ENCODE measurements at regions not wholly inside any gene's neighbourhood (a gene's known extent, or its start where the extent isn't known, plus 50 kb on each side); places are given as distances from the start of the nearest gene placed in this dataset.

DNA sequence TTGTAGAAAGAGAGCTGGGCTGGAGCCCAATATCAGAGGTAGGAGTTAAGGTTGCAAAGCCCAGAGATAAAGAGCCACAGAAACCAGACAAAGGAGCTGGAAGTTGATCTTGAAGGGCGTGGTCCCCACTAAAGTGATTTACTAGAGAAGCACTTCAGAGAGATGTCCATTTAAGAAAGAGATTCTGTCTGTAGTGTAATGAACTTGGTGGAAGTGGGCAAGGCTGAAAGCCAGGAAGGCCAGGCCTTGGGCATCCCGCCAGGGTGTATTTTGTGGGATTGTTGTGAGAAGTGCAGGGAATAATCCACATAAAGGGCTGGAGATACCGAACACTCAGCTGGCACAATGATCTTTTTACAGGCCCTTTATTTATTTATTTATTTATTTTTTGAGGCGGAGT, 1398.8 kb downstream of the TBC1D22A start:
- DNase-seq (no peak), ATAC-seq (no peak)
- Histone ChIP-seq H3K27me3 (no peaks in the 10 kb centered on the region), H3K36me3 (no peaks in the 10 kb centered on the region), H3K4me3 (no peak overlapping the region), H3K9me3 (peaks cover 0 to 6% (median 0%) of the 10 kb centered on the region in 12 donors), H3K4me1 (no peaks in the 10 kb centered on the region), H3K27ac (no peak overlapping the region)
- TF ChIP-seq, protein P1, sequence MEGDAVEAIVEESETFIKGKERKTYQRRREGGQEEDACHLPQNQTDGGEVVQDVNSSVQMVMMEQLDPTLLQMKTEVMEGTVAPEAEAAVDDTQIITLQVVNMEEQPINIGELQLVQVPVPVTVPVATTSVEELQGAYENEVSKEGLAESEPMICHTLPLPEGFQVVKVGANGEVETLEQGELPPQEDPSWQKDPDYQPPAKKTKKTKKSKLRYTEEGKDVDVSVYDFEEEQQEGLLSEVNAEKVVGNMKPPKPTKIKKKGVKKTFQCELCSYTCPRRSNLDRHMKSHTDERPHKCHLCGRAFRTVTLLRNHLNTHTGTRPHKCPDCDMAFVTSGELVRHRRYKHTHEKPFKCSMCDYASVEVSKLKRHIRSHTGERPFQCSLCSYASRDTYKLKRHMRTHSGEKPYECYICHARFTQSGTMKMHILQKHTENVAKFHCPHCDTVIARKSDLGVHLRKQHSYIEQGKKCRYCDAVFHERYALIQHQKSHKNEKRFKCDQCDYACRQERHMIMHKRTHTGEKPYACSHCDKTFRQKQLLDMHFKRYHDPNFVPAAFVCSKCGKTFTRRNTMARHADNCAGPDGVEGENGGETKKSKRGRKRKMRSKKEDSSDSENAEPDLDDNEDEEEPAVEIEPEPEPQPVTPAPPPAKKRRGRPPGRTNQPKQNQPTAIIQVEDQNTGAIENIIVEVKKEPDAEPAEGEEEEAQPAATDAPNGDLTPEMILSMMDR (IDR thresholded peaks at IDR 0.05) = no peak
- TF ChIP-seq POLR2A (IDR thresholded peaks at IDR 0.05) = no peak
- intact Hi-C loops (cut with DNase I) = loop anchor here in 1 of 10 donors (10.0 kb wide), 1 partner anchor 56 kb away; no protein-coding TSS in a partner anchor
- 73 to 81% (median 78%) methylated on average over 4 of the region's 4 CpGs for WGBS, 4 donors

DNA sequence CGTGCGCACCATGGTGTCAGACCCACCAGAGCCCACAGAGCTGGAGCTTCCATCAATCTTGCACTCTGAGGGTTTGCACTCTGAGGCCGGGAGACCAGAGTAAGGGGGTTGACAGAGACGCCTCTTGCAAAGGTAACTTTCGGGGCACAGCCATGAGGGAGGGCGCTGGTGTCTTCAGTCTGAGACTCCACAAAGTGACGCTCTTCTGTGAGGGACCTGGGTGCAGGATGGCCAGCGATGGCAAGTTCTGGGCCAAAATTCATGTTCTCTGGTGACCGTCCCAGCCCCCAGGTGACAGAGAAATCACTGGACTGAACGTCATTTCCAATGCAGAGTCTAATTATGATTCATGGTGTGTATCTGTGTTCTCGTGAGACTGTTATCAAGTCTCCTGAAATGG, 1395.2 kb downstream of the TBC1D22A start:
- DNase-seq = no peak
- no peaks in the 10 kb centered on the region for H3K36me3 ChIP-seq
- H3K4me1 ChIP-seq = no peaks in the 10 kb centered on the region
- intact Hi-C loops (cut with DNase I) = no loop called here
- H3K4me3 ChIP-seq = no peak overlapping the region
- no peak for ATAC-seq
- H3K27me3 ChIP-seq = no peaks in the 10 kb centered on the region
- 81 to 90% (median 86%) methylated on average over 10 to 11 of the region's 11 CpGs for WGBS, 4 donors
- TF ChIP-seq POLR2A (IDR thresholded peaks at IDR 0.05) = no peak
- TF ChIP-seq, protein P1 (IDR thresholded peaks at IDR 0.05) = no peak
- H3K9me3 ChIP-seq = peaks cover 0 to 6% (median 0%) of the 10 kb centered on the region in 12 donors
- H3K27ac ChIP-seq = no peak overlapping the region

DNA sequence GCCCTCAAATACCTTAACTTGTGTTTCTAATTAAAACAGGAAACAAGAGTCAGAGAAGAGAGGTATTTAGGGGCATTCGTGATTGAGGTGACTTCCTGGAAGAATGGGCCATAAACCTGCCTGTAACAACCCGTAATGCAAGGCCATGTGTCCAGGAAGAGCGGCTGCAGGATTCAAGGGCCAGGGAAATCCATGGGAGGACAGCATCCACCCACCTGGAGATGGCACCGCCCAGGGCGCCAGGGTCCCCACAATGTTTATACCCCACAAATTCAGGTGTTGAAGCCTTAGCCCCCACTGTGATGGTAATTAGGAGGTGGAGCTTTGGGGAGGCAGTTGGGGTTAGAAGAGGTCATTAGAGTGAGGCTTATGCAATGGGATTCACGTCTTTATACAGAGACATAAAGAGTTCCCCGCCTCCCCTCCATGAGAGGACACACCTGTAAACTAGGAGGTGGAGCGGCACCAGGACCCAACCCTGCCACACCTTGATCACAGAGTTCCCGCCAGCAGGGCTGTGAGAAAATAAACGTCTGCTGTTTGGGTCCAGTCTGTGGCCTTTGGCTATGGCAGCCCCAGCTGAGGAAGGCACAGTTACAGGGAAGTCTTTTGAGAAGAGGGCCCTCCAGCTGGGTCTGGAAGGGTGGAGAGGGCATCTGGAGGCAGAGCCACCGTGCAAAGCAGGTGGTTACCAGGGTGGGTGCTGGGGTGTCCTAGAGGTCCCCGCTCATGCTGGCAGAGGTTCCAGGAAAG, 1394.3 kb downstream of the TBC1D22A start:
- no peak for DNase-seq
- 68 to 77% (median 75%) methylated on average over 12 of the region's 12 CpGs for WGBS, 4 donors
- Histone ChIP-seq H3K36me3 (no peaks in the 10 kb centered on the region), H3K9me3 (peaks cover 0 to 6% (median 0%) of the 10 kb centered on the region in 12 donors), H3K4me3 (no peak overlapping the region), H3K27me3 (no peaks in the 10 kb centered on the region), H3K4me1 (no peaks in the 10 kb centered on the region), H3K27ac (no peak overlapping the region)
- no peak for ATAC-seq
- TF ChIP-seq, protein P1 (IDR thresholded peaks at IDR 0.05) = no peak
- TF ChIP-seq POLR2A (IDR thresholded peaks at IDR 0.05) = no peak
- intact Hi-C loops (cut with DNase I) = no loop called here

DNA sequence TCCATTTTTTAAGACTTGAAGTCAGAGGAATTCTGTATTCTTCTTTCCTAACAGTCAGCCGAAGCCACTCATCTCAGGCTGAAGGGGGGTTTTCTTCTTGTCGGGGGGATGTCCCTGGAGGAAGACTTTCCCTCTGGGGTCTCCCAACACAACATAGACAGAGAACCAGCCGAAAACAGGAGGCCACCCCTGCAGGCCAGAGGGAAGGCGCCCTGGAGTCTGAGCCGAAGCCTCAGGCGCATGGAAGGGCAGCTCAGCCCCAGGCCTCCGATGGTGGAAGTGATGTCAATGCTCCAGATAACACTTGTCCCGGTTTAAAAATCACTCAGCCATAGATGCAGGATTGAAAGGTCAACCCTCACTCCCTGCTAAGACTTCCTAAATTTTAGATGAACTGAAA, 1393.0 kb downstream of the TBC1D22A start:
- Histone ChIP-seq H3K27me3 (no peaks in the 10 kb centered on the region), H3K9me3 (peaks cover 0 to 6% (median 0%) of the 10 kb centered on the region in 12 donors), H3K4me1 (no peaks in the 10 kb centered on the region), H3K4me3 (no peak overlapping the region), H3K27ac (no peak overlapping the region), H3K36me3 (no peaks in the 10 kb centered on the region)
- no peak for DNase-seq
- no peak for TF ChIP-seq POLR2A (IDR thresholded peaks at IDR 0.05)
- TF ChIP-seq, protein P1 (IDR thresholded peaks at IDR 0.05) = no peak
- 70 to 83% (median 74%) methylated on average over 8 of the region's 8 CpGs for WGBS, 4 donors
- ATAC-seq = no peak
- intact Hi-C loops (cut with DNase I) = no loop called here

Data from heart left ventricle (tissue), 16 donors.